K562 (cell line): ENCODE measurements at regions not wholly inside any gene's neighbourhood (a gene's known extent, or its start where the extent isn't known, plus 50 kb on each side); places are given as distances from the start of the nearest gene placed in this dataset.

ENCODE experiments used
- ATAC-seq: fragments of 200-7000 bp; cut with Tn5 transposase; 3 replicates; pipeline ENCODE4 v1.9.1; 2020; ENCODE audit warnings: moderate library complexity
- BruUV-seq: library from RNA; stranded (reverse); fragments of 400-500 nt; replicated peaks from 2 replicates; lab custom pipeline; 2021; lab: Mats Ljungman, UMichigan
- CTCF ChIA-PET: fragments of 300-600 bp; formaldehyde crosslinking; extraction: SDS; loops from one replicate; lab custom pipeline; 2021; ENCODE audit warnings: low intra/inter-chr PET ratio; lab: Yijun Ruan, JAX
- POLR2A ChIA-PET: fragments of 300-600, 350-650 bp; sonication (Branson Sonifier 250); formaldehyde crosslinking; extraction: SDS; loops from one replicate; lab custom pipeline; 2021; ENCODE audit warnings: antibody characterized with exemption, inconsistent platforms; lab: Yijun Ruan, JAX
- DNase-seq, 4 experiments: peaks; one replicate each; pipeline versions ENCODE4 v3.0.0 to v3.0.0-alpha.2; 2011 to 2018; ENCODE audit warnings: low spot score in 3 of 4, mixed read lengths in 3 of 4; ENCODE audit errors: extremely low read depth in 1 of 4
- FAIRE-seq: peaks from 2 replicates; lab custom pipeline; 2011; peaks lifted over from hg19 to GRCh38; lab: Jason Lieb, UNC
- H2AFZ ChIP-seq: 2 replicates; pipeline ENCODE4 v1.6.0; 2011; ENCODE audit warnings: low read depth, low read length, control low read depth, inconsistent platforms
- H3K27ac ChIP-seq: fragments of 200-600 bp; 3 replicates; pipeline ENCODE4 v1.8.0; 2011; ENCODE audit warnings: low read depth, mild to moderate bottlenecking, control low read depth, inconsistent platforms, low read length, moderate library complexity, mixed read lengths; ENCODE audit errors: extremely low read depth
- H3K27me3 ChIP-seq, 2 experiments: fragments of 300-600 bp in 1 of 2; 2 replicates in 1 of 2; 3 replicates in 1 of 2; pipeline versions ENCODE4 v1.6.0 to v1.8.0; 2011; ENCODE audit warnings: inconsistent platforms in 2 of 2, low read length in 2 of 2, mild to moderate bottlenecking in 1 of 2, mixed read lengths in 1 of 2, moderate library complexity in 1 of 2; ENCODE audit not compliant: control insufficient read depth in 2 of 2, insufficient read depth in 2 of 2
- H3K36me3 ChIP-seq: fragments of 300-600 bp; 3 replicates; pipeline ENCODE4 v1.8.0; 2011; ENCODE audit warnings: mild to moderate bottlenecking, low read length, inconsistent platforms; ENCODE audit not compliant: control insufficient read depth, insufficient read depth
- H3K4me1 ChIP-seq, 2 experiments: fragments of 200-600 bp in 1 of 2; replicated peaks in 1 of 2; 2 replicates in 1 of 2; 3 replicates in 1 of 2; pipeline versions ENCODE4 v1.5.1 to v1.8.0; 2011; ENCODE audit warnings: inconsistent platforms in 2 of 2, low read length in 2 of 2, mild to moderate bottlenecking in 1 of 2, mixed read lengths in 1 of 2, moderate library complexity in 1 of 2; ENCODE audit not compliant: control insufficient read depth in 2 of 2, insufficient read depth in 2 of 2
- H3K4me2 ChIP-seq: 2 replicates; pipeline ENCODE4 v1.6.1; 2011; ENCODE audit warnings: low read length, control low read depth, inconsistent platforms, mixed read lengths; ENCODE audit not compliant: insufficient read depth
- H3K4me3 ChIP-seq: fragments of 200-600 bp; sonication (generic), shearing (Covaris generic); 2 replicates; pipeline ENCODE4 v1.5.1; 2016; ENCODE audit warnings: control low read depth, inconsistent platforms
- H3K79me2 ChIP-seq: fragments of 200-600 bp; 3 replicates; pipeline ENCODE4 v1.8.0; 2011; ENCODE audit warnings: low read length, inconsistent platforms; ENCODE audit not compliant: control insufficient read depth, insufficient read depth
- H3K9ac ChIP-seq, 2 experiments: 2 replicates each; pipeline versions ENCODE4 v1.6.0 to v1.6.1; 2011; ENCODE audit warnings: low read depth in 2 of 2, low read length in 2 of 2, control low read depth in 1 of 2, inconsistent platforms in 1 of 2, mild to moderate bottlenecking in 1 of 2, mixed read lengths in 1 of 2; ENCODE audit not compliant: insufficient read depth in 1 of 2
- H3K9me1 ChIP-seq: one replicate; pipeline ENCODE4 v1.6.0; 2011; ENCODE audit warnings: inconsistent platforms, mild to moderate bottlenecking, low read length, moderate library complexity; ENCODE audit not compliant: control insufficient read depth, insufficient read depth
- H3K9me3 ChIP-seq: replicated peaks from 2 replicates; pipeline ENCODE4 v1.5.1; 2011; ENCODE audit warnings: low read depth, low read length, inconsistent platforms; ENCODE audit not compliant: control insufficient read depth, insufficient read depth
- H4K20me1 ChIP-seq: replicated peaks from 2 replicates; pipeline ENCODE4 v1.6.1; 2011; ENCODE audit warnings: low read length, inconsistent platforms, mixed read lengths; ENCODE audit not compliant: control insufficient read depth, insufficient read depth
- CBFB ChIP-seq: sonication (generic); formaldehyde crosslinking; IDR thresholded peaks from 2 replicates; pipeline ENCODE4 v1.4.0; 2020; ENCODE audit warnings: mild to moderate bottlenecking, missing genetic modification reagents
- HNRNPK ChIP-seq: fragments of 200-400 bp; formaldehyde crosslinking; IDR thresholded peaks from one replicate; pipeline ENCODE4 v1.6.1; 2018; ENCODE audit warnings: mild to moderate bottlenecking, low read depth, low read length; ENCODE audit not compliant: poor library complexity, severe bottlenecking
- LARP7 ChIP-seq: fragments of 450-650 bp; IDR thresholded peaks from 2 replicates; pipeline ENCODE4 v1.6.1; 2016
- MEIS2 ChIP-seq: fragments of 450-650 bp; IDR thresholded peaks from 2 replicates; pipeline ENCODE4 v1.6.1; 2014; ENCODE audit warnings: mild to moderate bottlenecking; ENCODE audit not compliant: partially characterized antibody
- NR1H2 ChIP-seq: sonication (generic); formaldehyde crosslinking; IDR thresholded peaks from 2 replicates; pipeline ENCODE4 v1.4.0; 2020; ENCODE audit warnings: mild to moderate bottlenecking, missing genetic modification reagents
- PHB ChIP-seq: fragments of 250-450 bp; sonication (Bioruptor Pico); IDR thresholded peaks from 2 replicates; pipeline ENCODE4 v1.5.0; 2021
- PML ChIP-seq: IDR thresholded peaks from 2 replicates; pipeline ENCODE4 v1.6.1; 2012; ENCODE audit warnings: low read length, inconsistent platforms
- TAF1 ChIP-seq: IDR thresholded peaks from 2 replicates; pipeline ENCODE4 v1.6.1; 2011; ENCODE audit warnings: mild to moderate bottlenecking, low read length, moderate library complexity; ENCODE audit not compliant: insufficient read depth, control insufficient read depth, severe bottlenecking; ENCODE audit errors: extremely low read depth
- TAF15 ChIP-seq: fragments of 200-400 bp; formaldehyde crosslinking; IDR thresholded peaks from 2 replicates; pipeline ENCODE4 v1.6.1; 2017; ENCODE audit warnings: mild to moderate bottlenecking, low read depth, low read length, moderate library complexity
- TCF7L2 ChIP-seq: fragments of 150-350 bp; IDR thresholded peaks from 2 replicates; pipeline ENCODE4 v1.6.1; 2016; ENCODE audit warnings: low read depth, mild to moderate bottlenecking, low read length, moderate library complexity
- ZNF197 ChIP-seq: fragments of 200-800 bp; sonication (Bioruptor generic); IDR thresholded peaks from 2 replicates; pipeline ENCODE4 v1.6.1; 2016; ENCODE audit warnings: low read depth, missing genetic modification characterization, missing compliant biosample characterization
- ZNF239 ChIP-seq: fragments of 250-450 bp; sonication (Bioruptor Pico); IDR thresholded peaks from 2 replicates; pipeline ENCODE4 v1.4.0; 2020; ENCODE audit warnings: mild to moderate bottlenecking
- ZNF780A ChIP-seq: fragments of 250-450 bp; sonication (Bioruptor Pico); IDR thresholded peaks from 2 replicates; pipeline ENCODE4 v1.5.0; 2021; ENCODE audit warnings: mild to moderate bottlenecking
- WGBS: fragments of 100-300 bp; shearing (Covaris generic); methylation state at CpG from one replicate; pipeline ENCODE4 v1.1.6; 2016; ENCODE audit warnings: low coverage, mixed read lengths; ENCODE audit not compliant: insufficient coverage; ENCODE audit errors: missing lambda C conversion rate; 5-methylcytosine and 5-hydroxymethylcytosine counted together
- in situ Hi-C: fragments of 300-500 bp; cut with MboI; formaldehyde crosslinking; loops from 4 replicates; pipeline ENCODE4 v1.15.0; 2018; ENCODE audit warnings: inconsistent platforms, mixed read lengths
- intact Hi-C: fragments of 100-400 bp; cut with micrococcal nuclease; formaldehyde crosslinking; loops from 2 replicates; pipeline ENCODE4 v1.14.2; 2022
- TF ChIP-seq, protein P1 (sequence below): fragments of 250-450 bp; sonication (Bioruptor Pico); IDR thresholded peaks from 2 replicates; pipeline ENCODE4 v1.8.0; 2021; ENCODE audit warnings: moderate library complexity, mild to moderate bottlenecking, inconsistent platforms
- TF ChIP-seq, protein P2 (sequence below): IDR thresholded peaks from 2 replicates; pipeline ENCODE4 v1.6.1; 2014; ENCODE audit warnings: antibody characterized with exemption

DNA sequence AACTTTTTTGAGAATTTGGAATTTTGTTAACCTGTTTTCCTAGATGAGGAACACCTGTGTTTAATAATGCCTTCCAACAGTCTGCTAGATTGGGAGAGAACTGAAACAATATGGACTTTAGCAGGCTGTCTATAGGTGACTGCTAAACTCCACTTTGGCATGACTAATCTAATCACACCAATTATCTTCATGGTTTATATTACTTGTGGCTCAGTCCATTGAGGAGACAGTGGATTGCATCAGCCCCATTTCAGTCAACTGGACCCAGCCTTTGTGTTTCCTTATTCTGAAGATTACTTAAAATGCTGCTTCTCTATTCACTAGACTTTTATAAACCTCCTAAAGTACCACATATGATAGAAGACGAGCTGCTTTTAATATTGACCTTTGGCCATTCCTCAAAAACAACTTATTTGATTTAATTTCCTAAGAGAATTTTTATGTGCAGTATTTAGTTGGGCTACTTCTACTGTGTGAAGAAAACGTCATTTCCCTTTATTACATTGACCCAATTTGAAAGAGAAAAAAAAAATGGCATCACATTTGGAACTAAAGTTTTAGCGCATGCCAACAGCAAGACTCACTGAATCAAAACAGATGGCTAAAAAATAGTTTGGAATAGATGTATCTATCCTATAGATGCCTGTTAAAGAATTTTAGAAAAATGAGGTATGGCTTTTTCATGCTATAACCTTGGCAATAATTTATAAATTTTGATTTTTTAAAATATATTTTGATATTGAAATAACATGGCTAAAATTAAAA is 295.8 kb downstream of the NDFIP2 start:
- in situ Hi-C loops, result no loop called here
- Histone ChIP-seq H3K4me1 (no peaks in the 10 kb centered on the region), H3K4me2 (no peak overlapping the region), H3K9ac (no peak overlapping the region)
- BruUV-seq, result no TSS peak
- TF ChIP-seq HNRNPK, result no peak
- no peak for TF ChIP-seq PML
- TF ChIP-seq MEIS2, result no peak
- TF ChIP-seq, protein P1, sequence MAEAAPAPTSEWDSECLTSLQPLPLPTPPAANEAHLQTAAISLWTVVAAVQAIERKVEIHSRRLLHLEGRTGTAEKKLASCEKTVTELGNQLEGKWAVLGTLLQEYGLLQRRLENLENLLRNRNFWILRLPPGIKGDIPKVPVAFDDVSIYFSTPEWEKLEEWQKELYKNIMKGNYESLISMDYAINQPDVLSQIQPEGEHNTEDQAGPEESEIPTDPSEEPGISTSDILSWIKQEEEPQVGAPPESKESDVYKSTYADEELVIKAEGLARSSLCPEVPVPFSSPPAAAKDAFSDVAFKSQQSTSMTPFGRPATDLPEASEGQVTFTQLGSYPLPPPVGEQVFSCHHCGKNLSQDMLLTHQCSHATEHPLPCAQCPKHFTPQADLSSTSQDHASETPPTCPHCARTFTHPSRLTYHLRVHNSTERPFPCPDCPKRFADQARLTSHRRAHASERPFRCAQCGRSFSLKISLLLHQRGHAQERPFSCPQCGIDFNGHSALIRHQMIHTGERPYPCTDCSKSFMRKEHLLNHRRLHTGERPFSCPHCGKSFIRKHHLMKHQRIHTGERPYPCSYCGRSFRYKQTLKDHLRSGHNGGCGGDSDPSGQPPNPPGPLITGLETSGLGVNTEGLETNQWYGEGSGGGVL (CRISPR knock-in tag), result no peak
- TF ChIP-seq ZNF239 (CRISPR knock-in tag), result no peak
- no peak for TF ChIP-seq ZNF780A (CRISPR knock-in tag)
- no peak for TF ChIP-seq PHB (CRISPR knock-in tag)
- TF ChIP-seq CBFB (CRISPR knock-in tag), result no peak
- TF ChIP-seq NR1H2 (CRISPR knock-in tag), result no peak
- TF ChIP-seq LARP7, result no peak
- TF ChIP-seq TAF15, result no peak
- TF ChIP-seq TAF1, result no peak
- TF ChIP-seq, protein P2, sequence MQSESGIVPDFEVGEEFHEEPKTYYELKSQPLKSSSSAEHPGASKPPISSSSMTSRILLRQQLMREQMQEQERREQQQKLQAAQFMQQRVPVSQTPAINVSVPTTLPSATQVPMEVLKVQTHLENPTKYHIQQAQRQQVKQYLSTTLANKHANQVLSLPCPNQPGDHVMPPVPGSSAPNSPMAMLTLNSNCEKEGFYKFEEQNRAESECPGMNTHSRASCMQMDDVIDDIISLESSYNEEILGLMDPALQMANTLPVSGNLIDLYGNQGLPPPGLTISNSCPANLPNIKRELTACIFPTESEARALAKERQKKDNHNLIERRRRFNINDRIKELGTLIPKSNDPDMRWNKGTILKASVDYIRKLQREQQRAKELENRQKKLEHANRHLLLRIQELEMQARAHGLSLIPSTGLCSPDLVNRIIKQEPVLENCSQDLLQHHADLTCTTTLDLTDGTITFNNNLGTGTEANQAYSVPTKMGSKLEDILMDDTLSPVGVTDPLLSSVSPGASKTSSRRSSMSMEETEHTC, result no peak
- TF ChIP-seq TCF7L2, result no peak
- TF ChIP-seq ZNF197 (CRISPR knock-in tag), result no peak
- TF ChIP-seq, all 486 proteins: peak for 0
- no peaks in the 10 kb centered on the region for H4K20me1 ChIP-seq
- H3K9me1 ChIP-seq, result no peaks in the 10 kb centered on the region
- ATAC-seq, result no peak
- intact Hi-C loops, result no loop called here
- WGBS, result 6% methylated on average over 3 of the region's 3 CpGs
- DNase-seq, result no peak
- no peaks in the 10 kb centered on the region for H3K36me3 ChIP-seq
- H3K9me3 ChIP-seq, result no peaks in the 10 kb centered on the region; the same call in 1 of the 2 replicates
- no peak overlapping the region for H2AFZ ChIP-seq
- ChIA-PET CTCF (no interaction called here), POLR2A (no interaction called here)
- H3K79me2 ChIP-seq, result no peaks in the 10 kb centered on the region
- no peak overlapping the region for H3K27ac ChIP-seq
- no peak overlapping the region for H3K4me3 ChIP-seq
- no peak for FAIRE-seq
- H3K27me3 ChIP-seq, result no peaks in the 10 kb centered on the region
